GM06990 (cell line): ENCODE measurements at regions not wholly inside any gene's neighbourhood (a gene's known extent, or its start where the extent isn't known, plus 50 kb on each side); places are given as distances from the start of the nearest gene placed in this dataset.
"Not testable (repeated sequence)": the region's sequence is repeated elsewhere in the genome, so short reads cannot be mapped to it uniquely, and the experiment has no call there.

Source experiments
- DNase-seq: peaks from one replicate; pipeline ENCODE4 v3.0.0-alpha.2; 2011; ENCODE audit not compliant: insufficient read length; ENCODE audit errors: extremely low read depth
- H3K27me3 ChIP-seq: replicated peaks from 2 replicates; pipeline ENCODE4 v1.6.0; 2011; ENCODE audit warnings: low read length; ENCODE audit not compliant: control insufficient read depth, insufficient read depth
- H3K36me3 ChIP-seq: 2 replicates; pipeline ENCODE4 v1.5.1; 2011; ENCODE audit warnings: low read length; ENCODE audit not compliant: control insufficient read depth, insufficient read depth
- H3K4me3 ChIP-seq: replicated peaks from 2 replicates; pipeline ENCODE4 v1.5.1; 2011; ENCODE audit warnings: low read depth, mild to moderate bottlenecking, control low read depth, low read length
- TF ChIP-seq, protein P1 (sequence below): IDR thresholded peaks from 2 replicates; pipeline ENCODE4 v1.5.1; 2011; ENCODE audit warnings: low read length, control low read depth, mild to moderate bottlenecking, inconsistent platforms; ENCODE audit not compliant: insufficient read depth, poor library complexity, severe bottlenecking

DNA sequence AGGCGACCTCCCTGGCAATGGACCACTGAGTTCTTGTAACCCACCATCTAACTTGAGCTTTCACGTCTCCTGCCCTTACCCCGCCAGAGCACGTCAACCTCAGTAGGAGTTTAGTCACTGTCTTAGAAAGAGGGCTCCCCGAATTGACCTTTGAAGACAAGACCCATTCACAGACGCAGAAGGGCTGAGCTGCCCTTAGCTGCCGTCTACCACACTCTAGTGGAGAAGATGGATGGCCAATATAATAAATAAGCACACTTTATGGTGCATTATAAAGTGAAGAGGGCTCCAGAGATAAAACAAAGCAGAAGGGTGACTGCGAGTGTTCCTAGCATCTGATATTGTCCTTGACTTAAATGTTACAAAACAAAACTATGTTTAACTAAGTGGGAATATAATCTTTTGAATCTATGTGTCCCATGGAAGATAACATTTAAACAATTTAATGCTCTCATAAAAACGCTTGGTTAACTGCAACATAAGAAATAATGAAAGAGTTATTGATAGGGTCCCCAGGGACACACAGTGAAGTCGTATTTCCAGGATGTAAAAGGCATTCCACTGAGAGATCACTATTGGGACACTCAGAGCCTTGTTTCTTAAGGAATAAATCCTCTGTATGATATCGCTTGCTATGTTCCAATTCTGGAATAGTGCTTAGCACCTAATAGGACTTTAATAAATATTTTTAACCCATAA lies 261.1 kb downstream of the THBS2 start:
- no peak overlapping the region for H3K4me3 ChIP-seq
- TF ChIP-seq, protein P1, sequence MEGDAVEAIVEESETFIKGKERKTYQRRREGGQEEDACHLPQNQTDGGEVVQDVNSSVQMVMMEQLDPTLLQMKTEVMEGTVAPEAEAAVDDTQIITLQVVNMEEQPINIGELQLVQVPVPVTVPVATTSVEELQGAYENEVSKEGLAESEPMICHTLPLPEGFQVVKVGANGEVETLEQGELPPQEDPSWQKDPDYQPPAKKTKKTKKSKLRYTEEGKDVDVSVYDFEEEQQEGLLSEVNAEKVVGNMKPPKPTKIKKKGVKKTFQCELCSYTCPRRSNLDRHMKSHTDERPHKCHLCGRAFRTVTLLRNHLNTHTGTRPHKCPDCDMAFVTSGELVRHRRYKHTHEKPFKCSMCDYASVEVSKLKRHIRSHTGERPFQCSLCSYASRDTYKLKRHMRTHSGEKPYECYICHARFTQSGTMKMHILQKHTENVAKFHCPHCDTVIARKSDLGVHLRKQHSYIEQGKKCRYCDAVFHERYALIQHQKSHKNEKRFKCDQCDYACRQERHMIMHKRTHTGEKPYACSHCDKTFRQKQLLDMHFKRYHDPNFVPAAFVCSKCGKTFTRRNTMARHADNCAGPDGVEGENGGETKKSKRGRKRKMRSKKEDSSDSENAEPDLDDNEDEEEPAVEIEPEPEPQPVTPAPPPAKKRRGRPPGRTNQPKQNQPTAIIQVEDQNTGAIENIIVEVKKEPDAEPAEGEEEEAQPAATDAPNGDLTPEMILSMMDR = no peak
- H3K27me3 ChIP-seq = no peaks in the 10 kb centered on the region
- H3K36me3 ChIP-seq = no peaks in the 10 kb centered on the region
- DNase-seq = no peak

DNA sequence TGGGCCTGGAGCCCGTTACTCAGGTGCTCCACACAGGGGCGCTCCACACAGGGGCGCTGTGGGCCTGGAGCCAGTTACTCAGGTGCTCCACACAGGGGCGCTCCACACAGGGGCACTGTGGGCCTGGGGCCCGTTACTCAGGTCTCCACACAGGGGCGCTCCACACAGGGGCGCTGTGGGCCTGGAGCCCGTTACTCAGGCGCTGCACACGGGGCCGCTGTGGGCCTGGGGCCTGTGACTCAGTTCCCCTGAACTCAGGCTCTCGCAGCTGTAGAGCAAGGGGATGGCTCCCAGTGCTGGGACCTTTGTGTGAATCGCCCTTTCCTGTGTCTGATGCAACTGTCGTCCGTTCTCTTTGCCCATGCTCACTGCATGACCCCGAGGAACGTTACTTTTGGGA lies 262.0 kb downstream of the THBS2 start:
- not testable (repeated sequence) for DNase-seq, H3K36me3 ChIP-seq, H3K27me3 ChIP-seq, H3K4me3 ChIP-seq

DNA sequence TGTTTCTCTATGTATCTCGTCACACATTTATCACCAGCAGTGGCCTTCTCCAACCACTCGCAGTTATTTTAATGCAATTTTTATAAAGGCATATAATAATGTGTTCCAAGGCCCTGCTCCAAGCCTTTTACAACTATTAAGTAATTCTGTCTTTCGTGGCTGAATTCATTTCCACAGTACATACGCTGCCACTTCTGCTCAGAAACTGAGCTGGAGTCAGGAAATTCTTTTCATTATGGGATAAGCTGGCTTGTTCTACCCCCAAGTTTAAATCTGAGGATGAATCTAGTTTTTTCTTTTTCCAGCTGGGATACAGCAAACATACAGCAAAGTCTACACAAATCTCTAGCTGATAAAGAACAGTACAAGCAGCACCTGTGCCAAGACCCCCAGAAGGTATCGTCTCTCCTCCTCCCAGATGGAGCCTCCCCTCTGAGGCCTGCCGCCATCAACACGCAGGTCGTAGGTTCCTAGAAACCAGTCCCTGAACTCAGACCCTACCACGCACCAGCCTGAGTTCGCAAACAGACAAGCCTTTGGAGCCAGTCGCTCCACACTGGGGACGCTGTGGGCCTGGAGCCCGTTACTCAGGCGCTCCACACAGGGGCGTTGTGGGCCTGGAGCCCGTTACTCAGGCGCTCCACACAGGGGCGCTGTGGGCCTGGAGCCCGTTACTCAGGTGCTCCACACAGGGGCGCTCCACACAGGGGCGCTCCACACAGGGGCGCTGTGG lies 263.5 kb downstream of the THBS2 start:
- DNase-seq = no peak
- no peaks in the 10 kb centered on the region for H3K27me3 ChIP-seq
- TF ChIP-seq, protein P1 = no peak

DNA sequence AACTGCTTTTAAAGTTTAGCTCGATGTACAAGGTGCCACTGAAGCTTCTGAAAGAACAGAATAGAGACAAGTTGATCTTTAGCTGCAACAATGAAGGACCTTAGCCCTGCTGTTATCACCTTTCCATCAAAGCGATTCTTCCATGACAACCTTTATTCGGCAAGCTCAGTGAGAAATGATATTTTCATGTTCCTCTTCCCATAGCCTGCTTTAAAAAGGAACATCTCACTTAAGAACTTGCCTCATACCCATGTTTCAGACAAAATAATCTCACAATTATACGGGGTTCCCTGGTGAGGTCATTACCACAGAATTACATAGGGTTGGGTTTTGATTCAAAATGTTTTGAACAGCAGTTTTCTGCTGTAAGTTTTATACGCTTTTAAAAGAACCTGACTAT lies 264.2 kb downstream of the THBS2 start:
- no peaks in the 10 kb centered on the region for H3K36me3 ChIP-seq
- H3K27me3 ChIP-seq = no peaks in the 10 kb centered on the region
- no peak for DNase-seq
- H3K4me3 ChIP-seq = no peak overlapping the region
- TF ChIP-seq, protein P1 = no peak

More for the DNA sequence above, 263.5 kb downstream of the THBS2 start:
- Histone ChIP-seq H3K36me3 (no peaks in the 10 kb centered on the region), H3K4me3 (no peak overlapping the region)

DNA sequence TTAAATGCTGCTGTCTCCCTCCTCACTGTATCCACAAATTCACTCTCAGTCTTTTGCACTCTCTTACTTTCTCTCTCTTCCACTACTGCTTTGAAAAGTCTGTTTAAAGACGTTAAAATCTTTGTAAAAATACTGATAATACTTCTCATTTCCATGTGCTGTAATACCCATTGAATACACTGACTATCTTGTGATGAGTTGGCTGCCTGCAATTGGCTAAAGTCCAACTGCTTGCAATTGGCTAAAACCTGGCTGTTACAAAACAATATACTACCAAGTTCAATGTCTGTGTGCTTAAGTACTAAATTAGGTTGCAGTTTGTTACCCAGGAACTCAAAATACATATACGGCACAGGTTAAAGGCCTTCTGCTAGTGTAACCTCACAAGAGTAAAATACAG lies 264.8 kb downstream of the THBS2 start:
- TF ChIP-seq, protein P1 = no peak
- DNase-seq = no peak
- Histone ChIP-seq H3K36me3 (no peaks in the 10 kb centered on the region), H3K27me3 (no peaks in the 10 kb centered on the region), H3K4me3 (no peak overlapping the region)

DNA sequence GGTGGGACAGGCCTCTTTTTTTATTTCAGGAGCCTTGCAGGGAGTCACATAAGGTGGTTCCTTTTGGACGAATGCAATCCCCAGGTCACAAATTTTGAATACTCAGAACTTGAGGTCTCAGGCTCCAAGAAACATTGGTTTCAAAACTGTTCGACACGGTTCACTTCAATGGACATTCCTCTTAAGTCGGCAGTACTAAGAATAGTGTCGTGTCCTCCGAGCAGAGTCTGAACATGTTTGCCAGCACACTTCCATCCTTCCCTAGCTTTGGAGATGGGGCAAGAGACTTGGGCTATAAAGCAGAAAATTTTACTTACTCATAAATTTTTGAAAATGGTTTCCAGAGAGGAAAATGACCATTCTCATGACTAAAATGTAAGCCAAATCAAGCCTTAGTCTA lies 265.4 kb downstream of the THBS2 start:
- no peak for DNase-seq
- TF ChIP-seq, protein P1 = no peak

More for the DNA sequence above, 265.4 kb downstream of the THBS2 start:
- H3K4me3 ChIP-seq = no peak overlapping the region
- no peaks in the 10 kb centered on the region for H3K27me3 ChIP-seq
- no peaks in the 10 kb centered on the region for H3K36me3 ChIP-seq
